Spleen (tissue), 11 donors: ENCODE measurements at regions not wholly inside any gene's neighbourhood (a gene's known extent, or its start where the extent isn't known, plus 50 kb on each side); places are given as distances from the start of the nearest gene placed in this dataset.
"Not testable (repeated sequence)": the region's sequence is repeated elsewhere in the genome, so short reads cannot be mapped to it uniquely, and the experiment has no call there.

Experiments
- DNase-seq: peaks from one replicate; pipeline ENCODE4 v3.0.0-alpha.2; 2020
- H3K27ac ChIP-seq, 8 donors: fragments of 200-600 bp; sonication (generic) in 7 of 8; 1 replicate in 4 of 8; 2 replicates in 4 of 8; pipeline versions ENCODE4 v1.5.0 to v1.8.0; 2016 to 2021; ENCODE audit warnings: inconsistent platforms in 4 of 8, mild to moderate bottlenecking in 4 of 8, moderate library complexity in 1 of 8
- H3K27me3 ChIP-seq, 7 donors: fragments of 200-600 bp; sonication (generic) in 6 of 7; replicated peaks in 1 of 7; 1 replicate in 4 of 7; 2 replicates in 3 of 7; pipeline versions ENCODE4 v1.5.0 to v1.8.0; 2016 to 2021; ENCODE audit warnings: inconsistent platforms in 3 of 7, mild to moderate bottlenecking in 1 of 7
- H3K36me3 ChIP-seq, 6 donors: fragments of 200-600 bp; sonication (generic) in 5 of 6; 1 replicate in 4 of 6; 2 replicates in 2 of 6; pipeline versions ENCODE4 v1.5.0 to v1.8.0; 2016 to 2021; ENCODE audit warnings: inconsistent platforms in 2 of 6
- H3K4me1 ChIP-seq, 6 donors: fragments of 200-600 bp; sonication (generic) in 5 of 6; 1 replicate in 3 of 6; 2 replicates in 3 of 6; pipeline versions ENCODE4 v1.5.0 to v1.8.0; 2016 to 2021; ENCODE audit warnings: inconsistent platforms in 3 of 6
- H3K4me3 ChIP-seq, 8 donors: fragments of 200-600 bp; sonication (generic) in 7 of 8; 1 replicate in 4 of 8; 2 replicates in 4 of 8; pipeline versions ENCODE4 v1.5.0 to v1.8.0; 2016 to 2021; ENCODE audit warnings: inconsistent platforms in 4 of 8, mild to moderate bottlenecking in 4 of 8, moderate library complexity in 2 of 8
- H3K9me3 ChIP-seq, 8 donors: fragments of 200-600 bp; sonication (generic) in 7 of 8; 1 replicate in 4 of 8; 2 replicates in 4 of 8; pipeline versions ENCODE4 v1.5.0 to v1.8.0; 2016 to 2021; ENCODE audit warnings: inconsistent platforms in 4 of 8
- CTCF ChIP-seq, 11 experiments: fragments of 200-600 bp in 7 of 11; fragments of 450-650 bp in 4 of 11; sonication (generic) in 4 of 11; IDR thresholded peaks in 8 of 11; conservative IDR thresholded peaks in 3 of 11; 1 replicate in 7 of 11; 2 replicates in 4 of 11; pipeline versions ENCODE4 v1.4.0 to v1.8.0; 2016 to 2021; ENCODE audit warnings: antibody characterized with exemption in 11 of 11, inconsistent platforms in 4 of 11, mild to moderate bottlenecking in 1 of 11
- POLR2A ChIP-seq, 3 donors: fragments of 450-650 bp; IDR thresholded peaks; one replicate each; pipeline ENCODE4 v1.5.1; 2017; ENCODE audit warnings: antibody characterized with exemption in 3 of 3, mild to moderate bottlenecking in 1 of 3
- POLR2AphosphoS5 ChIP-seq, 3 donors: sonication (generic); formaldehyde crosslinking; IDR thresholded peaks; one replicate each; pipeline ENCODE4 v1.5.1; 2017; ENCODE audit warnings: antibody characterized with exemption in 3 of 3
- WGBS, 5 donors: extraction: QIAGEN DNeasy Blood & Tissue Kit in 3 of 5; methylation state at CpG; one replicate each; pipeline versions ENCODE4 v1.1.5 to v1.1.7; 2013 to 2018; 5-methylcytosine and 5-hydroxymethylcytosine counted together
- intact Hi-C: fragments of 100-400 bp; cut with DNase I; formaldehyde crosslinking; loops from one replicate; pipeline ENCODE4 v1.15.0; 2023; ENCODE audit warnings: low total_unique reads
- donor health status: healthy with polysubstance abuse.
- donor health status: DM: no; HTN: no; CAD: no; lungs with moderate emphysema.
- donor health status: DM: no; HTN: no; CAD: no.
- donor health status: Bipolar disorder and iron deficiency.
- donor health status: healthy.
- donor health status: DM: no; HTN: no; CAD: no.
- donor health status: DM: yes; HTN: yes; CAD: no.

GRCh38 chr4:170682558-170683294, 593.0 kb upstream of the AADAT start:
- intact Hi-C loops = no loop called here
- WGBS, 5 donors = 53 to 71% (median 66%) methylated on average over 5 of the region's 5 CpGs

GRCh38 chr4:170682087-170682486, 592.3 kb upstream of the AADAT start:
- H3K36me3 ChIP-seq, H3K27ac ChIP-seq, H3K4me1 ChIP-seq, DNase-seq, H3K27me3 ChIP-seq, H3K4me3 ChIP-seq, intact Hi-C loops: not testable (repeated sequence)
- 71 to 85% (median 80%) methylated on average over 5 of the region's 5 CpGs for WGBS, 5 donors
- peaks cover 0 to 19% (median 0%) of the 10 kb centered on the region in 8 donors for H3K9me3 ChIP-seq

More at GRCh38 chr4:170682558-170683294, 593.0 kb upstream of the AADAT start:
- no peaks in the 10 kb centered on the region for H3K36me3 ChIP-seq
- H3K9me3 ChIP-seq = peaks cover 0 to 19% (median 0%) of the 10 kb centered on the region in 8 donors
- H3K27ac ChIP-seq = no peak overlapping the region
- no peak overlapping the region for H3K4me3 ChIP-seq
- no peak for DNase-seq
- no peaks in the 10 kb centered on the region for H3K27me3 ChIP-seq
- no peaks in the 10 kb centered on the region for H3K4me1 ChIP-seq
- no peak for TF ChIP-seq CTCF (IDR thresholded peaks at IDR 0.05 in 8 of 11, conservative IDR thresholded peaks at IDR 0.05 in 3 of 11)
- no peak for TF ChIP-seq POLR2A (IDR thresholded peaks at IDR 0.05)
- TF ChIP-seq POLR2AphosphoS5 (IDR thresholded peaks at IDR 0.05) = no peak

GRCh38 chr4:170675568-170676262, 586.0 kb upstream of the AADAT start:
- no peak overlapping the region for H3K4me3 ChIP-seq
- no peak overlapping the region for H3K27ac ChIP-seq
- H3K27me3 ChIP-seq = no peaks in the 10 kb centered on the region
- intact Hi-C loops = no loop called here
- H3K9me3 ChIP-seq = peaks cover 0 to 12% (median 0%) of the 10 kb centered on the region in 8 donors
- WGBS, 5 donors = 48 to 73% (median 58%) methylated on average over 2 of the region's 2 CpGs
- no peaks in the 10 kb centered on the region for H3K36me3 ChIP-seq
- no peak for DNase-seq
- TF ChIP-seq CTCF (IDR thresholded peaks at IDR 0.05 in 8 of 11, conservative IDR thresholded peaks at IDR 0.05 in 3 of 11) (no peak), POLR2A (IDR thresholded peaks at IDR 0.05) (no peak), POLR2AphosphoS5 (IDR thresholded peaks at IDR 0.05) (no peak)
- no peaks in the 10 kb centered on the region for H3K4me1 ChIP-seq

- TF ChIP-seq POLR2A (IDR thresholded peaks at IDR 0.05) (no peak), CTCF (IDR thresholded peaks at IDR 0.05 in 8 of 11, conservative IDR thresholded peaks at IDR 0.05 in 3 of 11) (no peak), POLR2AphosphoS5 (IDR thresholded peaks at IDR 0.05) (no peak)
- intact Hi-C loops = no loop called here
- Histone ChIP-seq H3K36me3 (no peaks in the 10 kb centered on the region), H3K27ac (no peak overlapping the region), H3K4me1 (no peaks in the 10 kb centered on the region), H3K4me3 (no peak overlapping the region), H3K9me3 (peaks cover 0 to 7% (median 0%) of the 10 kb centered on the region in 8 donors), H3K27me3 (no peaks in the 10 kb centered on the region)
- WGBS, 5 donors = 87 to 98% (median 96%) methylated on average over 1 of the region's 1 CpG
- DNase-seq = no peak
Observed at GRCh38 chr4:170674176-170674575, 584.4 kb upstream of the AADAT start.
